Activated CD8-positive, alpha-beta memory T cell treated with anti-CD3 and anti-CD28 coated beads, Interleukin-2, amount 10 ng/mL, durations not matched to agents 7 days and 5 days (primary cell): ENCODE measurements at regions not wholly inside any gene's neighbourhood (a gene's known extent, or its start where the extent isn't known, plus 50 kb on each side); places are given as distances from the start of the nearest gene placed in this dataset.
"Not testable (repeated sequence)": the region's sequence is repeated elsewhere in the genome, so short reads cannot be mapped to it uniquely, and the experiment has no call there.

Experiments
- ATAC-seq: fragments of 150-1000 bp; cut with Tn5 transposase; one replicate; pipeline ENCODE4 v1.10.0; 2021; ENCODE audit warnings: moderate library complexity
- CTCF ChIA-PET: fragments of 350-600 bp; sonication (Branson Sonifier 250); formaldehyde crosslinking; loops from one replicate; lab custom pipeline; 2021; ENCODE audit warnings: antibody characterized with exemption; lab: Charles Lee
- DNase-seq: peaks from one replicate; pipeline ENCODE4 v3.0.0-alpha.2; 2020
- H3K27ac Mint-ChIP-seq: one replicate; pipeline ENCODE4 v1.8.0; 2021; ENCODE audit warnings: mild to moderate bottlenecking, mixed read lengths
- H3K27me3 Mint-ChIP-seq: one replicate; pipeline ENCODE4 v1.8.0; 2021; ENCODE audit warnings: mixed read lengths
- H3K36me3 Mint-ChIP-seq: one replicate; pipeline ENCODE4 v1.8.0; 2021; ENCODE audit warnings: mild to moderate bottlenecking, mixed read lengths
- H3K4me1 Mint-ChIP-seq: one replicate; pipeline ENCODE4 v1.8.0; 2021; ENCODE audit warnings: mixed read lengths
- H3K4me3 Mint-ChIP-seq: one replicate; pipeline ENCODE4 v1.8.0; 2021; ENCODE audit warnings: mild to moderate bottlenecking, moderate library complexity, mixed read lengths
- H3K9me3 Mint-ChIP-seq: one replicate; pipeline ENCODE4 v1.8.0; 2022; ENCODE audit warnings: low read depth, mixed read lengths

DNA sequence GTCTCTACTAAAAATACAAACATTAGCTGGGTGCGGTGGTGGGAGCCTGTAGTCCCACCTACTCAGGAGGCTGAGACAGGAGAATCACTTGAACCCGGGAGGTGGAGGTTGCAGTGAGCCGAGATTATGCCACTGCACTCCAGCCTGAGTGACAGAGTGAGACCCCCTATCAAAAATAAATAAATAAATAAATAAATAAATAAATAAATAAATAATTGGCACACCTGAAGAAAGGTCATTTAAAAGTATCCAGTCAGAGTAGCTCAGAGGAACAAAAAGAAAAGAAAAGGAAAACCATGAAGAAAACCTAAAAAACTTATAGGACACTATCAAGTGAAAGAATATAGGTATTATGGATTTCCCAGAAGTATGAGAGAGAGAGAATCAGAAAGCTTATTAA is 330.1 kb upstream of the AR start:
- ATAC-seq, H3K36me3 Mint-ChIP-seq, DNase-seq, CTCF ChIA-PET, H3K9me3 Mint-ChIP-seq, H3K27me3 Mint-ChIP-seq, H3K4me3 Mint-ChIP-seq, H3K27ac Mint-ChIP-seq, H3K4me1 Mint-ChIP-seq: not testable (repeated sequence)

GRCh38 chrX:67207912-67208311 is 335.9 kb upstream of the AR start:
- H3K4me3 Mint-ChIP-seq: no peak overlapping the region
- no peaks in the 10 kb centered on the region for H3K27me3 Mint-ChIP-seq
- peaks cover 2% of the 10 kb centered on the region for H3K9me3 Mint-ChIP-seq
- DNase-seq: no peak
- no peaks in the 10 kb centered on the region for H3K4me1 Mint-ChIP-seq
- CTCF ChIA-PET: no interaction called here
- H3K27ac Mint-ChIP-seq: no peak overlapping the region
- ATAC-seq: no peak
- H3K36me3 Mint-ChIP-seq: no peaks in the 10 kb centered on the region

- Mint-ChIP-seq H3K4me1 (no peaks in the 10 kb centered on the region), H3K27ac (no peak overlapping the region), H3K36me3 (no peaks in the 10 kb centered on the region), H3K27me3 (no peaks in the 10 kb centered on the region), H3K9me3 (peaks cover 2% of the 10 kb centered on the region), H3K4me3 (no peak overlapping the region)
- no peak for DNase-seq
- no peak for ATAC-seq
- CTCF ChIA-PET: no interaction called here
Observed at GRCh38 chrX:67159437-67159836, 384.4 kb upstream of the AR start.

DNA sequence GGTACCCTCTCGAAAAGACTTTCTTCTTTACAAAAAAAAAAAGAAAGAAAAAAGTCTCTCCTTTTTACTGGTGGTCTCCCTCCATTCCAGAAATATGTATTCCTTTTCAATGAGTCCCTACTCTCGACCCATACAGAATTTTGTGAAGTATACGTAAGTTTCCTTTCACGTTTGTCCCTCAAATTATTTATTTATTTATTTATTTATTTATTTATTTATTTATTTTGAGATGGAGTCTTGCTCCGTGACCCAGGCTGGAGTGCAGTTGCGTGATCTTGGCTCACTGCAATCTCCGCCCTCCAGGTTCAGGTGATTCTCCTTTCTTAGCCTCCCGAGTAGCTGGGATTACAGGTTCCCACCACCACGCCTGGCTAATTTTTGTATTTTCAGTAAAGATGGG is 429.2 kb upstream of the AR start:
- CTCF ChIA-PET: interaction anchor here (0.7 kb wide), 1 partner anchor 24 kb away, joined by 3 read pairs; no protein-coding TSS in a partner anchor
- no peak for ATAC-seq
- no peak overlapping the region for H3K27ac Mint-ChIP-seq

DNA sequence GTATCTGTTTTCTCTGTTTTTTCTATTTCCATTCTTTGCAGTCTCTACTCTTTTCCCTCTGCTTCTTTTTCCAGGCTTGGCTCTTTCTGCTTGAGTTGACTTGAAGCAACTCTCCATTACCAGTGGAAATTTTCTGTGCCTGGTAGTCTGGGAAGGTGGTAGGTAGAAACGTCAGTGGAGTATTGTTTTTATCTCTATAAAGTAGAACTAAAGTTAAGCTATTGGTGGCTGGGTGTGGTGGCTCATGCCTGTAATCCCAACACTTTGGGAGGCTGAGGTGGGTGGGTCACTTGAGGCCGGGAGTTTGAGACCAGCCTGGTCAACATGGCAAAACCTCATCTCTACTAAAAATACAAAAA is 438.1 kb upstream of the AR start:
- no peaks in the 10 kb centered on the region for H3K36me3 Mint-ChIP-seq
- CTCF ChIA-PET: no interaction called here
- ATAC-seq: no peak
- peaks cover 2% of the 10 kb centered on the region for H3K9me3 Mint-ChIP-seq
- no peak overlapping the region for H3K27ac Mint-ChIP-seq
- no peaks in the 10 kb centered on the region for H3K27me3 Mint-ChIP-seq
- no peak for DNase-seq
- no peak overlapping the region for H3K4me3 Mint-ChIP-seq
- H3K4me1 Mint-ChIP-seq: no peaks in the 10 kb centered on the region

More for the DNA sequence above, 429.2 kb upstream of the AR start:
- H3K4me3 Mint-ChIP-seq: no peak overlapping the region
- H3K9me3 Mint-ChIP-seq: peaks cover 4% of the 10 kb centered on the region
- DNase-seq: no peak
- H3K4me1 Mint-ChIP-seq: no peaks in the 10 kb centered on the region
- no peaks in the 10 kb centered on the region for H3K27me3 Mint-ChIP-seq
- no peaks in the 10 kb centered on the region for H3K36me3 Mint-ChIP-seq

- Mint-ChIP-seq H3K9me3 (peaks cover 2% of the 10 kb centered on the region), H3K4me3 (no peak overlapping the region), H3K27me3 (no peaks in the 10 kb centered on the region), H3K4me1 (no peaks in the 10 kb centered on the region), H3K36me3 (no peaks in the 10 kb centered on the region), H3K27ac (no peak overlapping the region)
- DNase-seq (no peak), ATAC-seq (no peak)
- CTCF ChIA-PET: no interaction called here
Observed at GRCh38 chrX:67104982-67105757, 438.7 kb upstream of the AR start.

DNA sequence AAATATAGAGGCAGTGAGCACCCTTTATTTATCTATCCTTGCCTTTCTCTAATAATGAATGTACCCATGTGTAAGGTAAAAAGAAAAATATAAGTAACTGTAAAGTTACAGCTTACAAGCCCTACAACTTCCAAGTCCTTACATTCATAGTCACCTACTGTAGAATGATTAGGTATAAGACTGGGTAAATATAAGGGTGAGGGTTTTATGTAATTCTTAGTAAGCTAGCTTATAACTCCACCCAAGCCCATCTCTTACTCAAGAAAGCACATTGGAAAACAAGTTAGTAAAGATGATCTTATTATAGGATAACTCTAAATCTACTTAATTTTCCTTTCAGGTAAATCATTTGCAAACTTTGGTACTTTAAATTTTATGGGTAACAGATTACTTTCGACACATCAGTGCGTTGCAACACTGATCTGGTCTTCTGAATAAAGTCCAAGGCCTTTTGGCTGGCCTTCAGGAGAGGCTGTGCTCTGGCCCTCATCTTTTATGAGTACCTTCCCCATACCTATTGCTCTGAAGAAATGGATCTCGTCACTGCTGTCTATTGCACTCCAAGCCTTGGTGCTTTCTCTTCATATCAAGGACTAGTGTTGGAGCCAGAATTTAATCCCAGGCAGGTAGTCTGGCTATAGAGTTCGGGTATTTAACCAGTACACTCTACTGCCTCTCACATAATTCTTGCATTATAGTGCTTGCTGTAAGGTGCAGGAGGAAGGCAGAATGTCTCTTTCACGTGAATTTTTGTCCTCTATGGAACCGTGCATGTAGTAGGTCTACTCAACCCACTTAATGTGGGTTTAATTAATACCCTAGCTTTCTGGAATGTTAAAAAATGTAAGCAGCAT is 443.6 kb upstream of the AR start:
- CTCF ChIA-PET: no interaction called here
- no peak overlapping the region for H3K27ac Mint-ChIP-seq
- no peaks in the 10 kb centered on the region for H3K36me3 Mint-ChIP-seq
- no peaks in the 10 kb centered on the region for H3K4me1 Mint-ChIP-seq
- ATAC-seq (no peak), DNase-seq (no peak)
- H3K4me3 Mint-ChIP-seq: no peak overlapping the region
- H3K9me3 Mint-ChIP-seq: peaks cover 2% of the 10 kb centered on the region
- H3K27me3 Mint-ChIP-seq: no peaks in the 10 kb centered on the region

- DNase-seq (no peak), ATAC-seq (no peak)
- Mint-ChIP-seq H3K9me3 (no peaks in the 10 kb centered on the region), H3K27me3 (no peaks in the 10 kb centered on the region), H3K27ac (no peak overlapping the region), H3K4me3 (no peak overlapping the region), H3K4me1 (no peaks in the 10 kb centered on the region), H3K36me3 (no peaks in the 10 kb centered on the region)
- CTCF ChIA-PET: no interaction called here
Observed at GRCh38 chrX:67094061-67094460, 449.8 kb upstream of the AR start.

DNA sequence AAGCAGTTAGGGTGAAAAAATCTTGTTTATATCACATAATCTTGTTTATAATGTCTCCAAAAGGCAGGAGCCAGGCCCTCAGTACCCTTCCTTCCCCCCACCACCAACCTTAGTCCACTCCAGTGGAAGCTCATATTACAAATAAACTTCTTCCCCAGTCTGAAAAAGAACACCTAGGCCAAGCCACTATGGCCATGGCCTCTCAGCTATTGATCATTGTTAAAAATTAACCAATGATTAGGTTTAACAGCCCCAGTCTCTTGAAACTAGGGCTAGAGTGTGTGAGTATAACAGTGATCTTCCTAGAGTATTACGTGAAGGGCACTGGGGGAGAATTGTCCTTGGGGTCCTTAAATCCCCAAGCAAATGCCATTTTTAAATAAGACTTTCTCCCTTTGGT is 411.9 kb upstream of the EDA2R start:
- no peak for ATAC-seq
- no peak overlapping the region for H3K4me3 Mint-ChIP-seq
- H3K9me3 Mint-ChIP-seq: no peaks in the 10 kb centered on the region
- no peaks in the 10 kb centered on the region for H3K27me3 Mint-ChIP-seq
- DNase-seq: no peak
- H3K4me1 Mint-ChIP-seq: no peaks in the 10 kb centered on the region
- CTCF ChIA-PET: no interaction called here
- H3K27ac Mint-ChIP-seq: no peak overlapping the region
- no peaks in the 10 kb centered on the region for H3K36me3 Mint-ChIP-seq

DNA sequence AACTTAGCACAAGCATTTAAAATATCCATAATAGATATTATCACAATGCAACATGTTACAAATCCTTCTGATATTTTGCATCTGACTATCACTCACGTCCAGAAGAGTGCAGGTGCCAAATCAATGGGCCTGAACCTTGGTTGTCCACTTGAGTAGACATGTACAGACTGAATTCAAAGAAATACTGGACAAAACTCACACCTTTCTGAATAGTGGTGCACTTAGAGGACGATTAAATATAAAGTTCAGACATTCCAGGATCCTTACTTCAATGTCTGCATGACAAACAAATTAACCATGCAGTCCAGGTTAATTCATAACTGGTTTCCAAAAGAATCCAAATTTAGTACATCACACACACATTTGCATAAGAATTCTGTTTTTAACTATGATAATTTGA is 406.0 kb upstream of the EDA2R start:
- H3K4me1 Mint-ChIP-seq: no peaks in the 10 kb centered on the region
- H3K27me3 Mint-ChIP-seq: no peaks in the 10 kb centered on the region
- no peaks in the 10 kb centered on the region for H3K36me3 Mint-ChIP-seq
- CTCF ChIA-PET: no interaction called here
- no peak overlapping the region for H3K27ac Mint-ChIP-seq
- DNase-seq: no peak
- no peak for ATAC-seq
- no peaks in the 10 kb centered on the region for H3K9me3 Mint-ChIP-seq
- no peak overlapping the region for H3K4me3 Mint-ChIP-seq

DNA sequence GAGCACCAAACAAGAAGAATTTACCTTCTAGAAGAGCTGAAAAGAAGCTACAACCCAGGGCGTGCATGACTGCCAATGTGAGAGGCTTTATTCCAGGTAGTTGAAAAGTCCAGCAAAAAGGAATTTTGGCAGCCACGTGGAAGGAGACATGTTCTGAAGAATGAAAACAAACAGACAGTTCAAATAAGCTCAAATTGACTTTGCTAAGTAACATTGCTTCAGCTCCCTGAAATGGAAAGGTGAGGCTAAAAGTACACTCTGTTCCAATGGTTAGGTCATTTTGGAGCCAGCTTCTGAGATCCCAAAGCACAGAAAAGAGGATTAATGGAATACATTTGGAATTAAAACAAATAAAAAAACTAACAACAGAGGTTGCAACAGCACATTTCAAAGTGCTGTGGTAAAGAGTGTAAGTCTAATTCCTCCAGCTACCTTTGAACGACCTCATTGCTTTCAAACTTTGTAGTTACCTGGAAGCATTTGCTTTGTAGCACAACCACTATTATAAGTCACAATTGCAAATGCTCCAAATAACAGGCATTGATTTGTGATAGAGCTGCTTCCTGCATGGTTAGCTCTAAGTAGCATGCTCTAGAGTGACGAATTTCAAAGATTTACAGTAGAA is 405.3 kb upstream of the EDA2R start:
- H3K36me3 Mint-ChIP-seq: no peaks in the 10 kb centered on the region
- no peaks in the 10 kb centered on the region for H3K9me3 Mint-ChIP-seq
- no peaks in the 10 kb centered on the region for H3K4me1 Mint-ChIP-seq
- CTCF ChIA-PET: no interaction called here
- ATAC-seq: no peak
- no peak overlapping the region for H3K4me3 Mint-ChIP-seq
- no peak overlapping the region for H3K27ac Mint-ChIP-seq
- no peaks in the 10 kb centered on the region for H3K27me3 Mint-ChIP-seq
- no peak for DNase-seq

GRCh38 chrX:67004451-67004850 is 365.6 kb upstream of the EDA2R start:
- DNase-seq (no peak), ATAC-seq (no peak)
- H3K27me3 Mint-ChIP-seq: no peaks in the 10 kb centered on the region
- H3K36me3 Mint-ChIP-seq: no peaks in the 10 kb centered on the region
- H3K4me1 Mint-ChIP-seq: no peaks in the 10 kb centered on the region
- H3K4me3 Mint-ChIP-seq: no peak overlapping the region
- CTCF ChIA-PET: no interaction called here
- no peak overlapping the region for H3K27ac Mint-ChIP-seq
- H3K9me3 Mint-ChIP-seq: no peaks in the 10 kb centered on the region

GRCh38 chrX:66994729-66995128 is 355.9 kb upstream of the EDA2R start:
- Mint-ChIP-seq H3K27ac (no peak overlapping the region), H3K36me3 (no peaks in the 10 kb centered on the region), H3K27me3 (no peaks in the 10 kb centered on the region), H3K4me1 (no peaks in the 10 kb centered on the region), H3K9me3 (peaks cover 2% of the 10 kb centered on the region), H3K4me3 (no peak overlapping the region)
- no peak for DNase-seq
- ATAC-seq: no peak
- CTCF ChIA-PET: no interaction called here

DNA sequence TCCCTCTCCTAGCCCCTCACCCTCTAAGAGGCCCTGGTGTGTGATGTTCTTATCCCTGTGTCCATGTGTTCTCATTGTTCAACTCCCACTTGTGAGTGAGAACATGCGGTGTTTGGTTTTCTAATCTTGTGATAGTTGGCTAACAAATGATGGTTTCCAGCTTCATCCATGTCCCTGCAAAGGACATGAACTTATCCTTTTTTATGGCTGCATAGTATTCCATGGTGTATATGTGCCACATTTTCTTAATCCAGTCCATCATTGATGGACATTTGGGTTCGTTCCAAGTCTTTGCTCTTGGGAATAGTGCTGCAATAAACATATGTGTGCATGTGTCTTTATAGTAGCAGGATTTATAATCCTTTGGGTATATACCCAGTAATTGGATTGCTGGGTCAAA is 353.2 kb upstream of the EDA2R start:
- ATAC-seq, H3K36me3 Mint-ChIP-seq, H3K9me3 Mint-ChIP-seq, H3K4me3 Mint-ChIP-seq, H3K4me1 Mint-ChIP-seq, CTCF ChIA-PET, H3K27ac Mint-ChIP-seq, DNase-seq, H3K27me3 Mint-ChIP-seq: not testable (repeated sequence)
